HCT116 (cell line): ENCODE measurements at regions not wholly inside any gene's neighbourhood (a gene's known extent, or its start where the extent isn't known, plus 50 kb on each side); places are given as distances from the start of the nearest gene placed in this dataset.

Experiments
- ATAC-seq: fragments of 200-7000 bp; cut with Tn5 transposase; 2 replicates; pipeline ENCODE4 v1.9.1; 2020; ENCODE audit warnings: mild to moderate bottlenecking, moderate library complexity
- BruUV-seq: library from RNA; stranded (reverse); fragments of 400-500 nt; replicated peaks from 2 replicates; lab custom pipeline; 2021; lab: Mats Ljungman, UMichigan
- CTCF ChIA-PET: fragments of 300-600 bp; sonication (Branson Sonifier 250); formaldehyde crosslinking; loops from one replicate; lab custom pipeline; 2021; ENCODE audit warnings: antibody characterized with exemption; lab: Charles Lee
- POLR2A ChIA-PET: fragments of 300-600, 350-600 bp; sonication (Branson Sonifier 250); formaldehyde crosslinking; loops from one replicate; lab custom pipeline; 2021; ENCODE audit warnings: antibody characterized with exemption; lab: Charles Lee
- RAD21 ChIA-PET, 2 experiments: fragments of 300-600 bp; sonication (Branson Sonifier 250); formaldehyde crosslinking; loops; one replicate each; lab custom pipeline; 2023; ENCODE audit warnings: low total read pairs in 2 of 2; ENCODE audit not compliant: uncharacterized antibody in 2 of 2, unreplicated experiment in 2 of 2, low non-redundant PET in 1 of 2; lab: Charles Lee
- DNase-seq: peaks from one replicate; pipeline ENCODE4 v3.0.0-alpha.2; 2010; ENCODE audit warnings: low read depth, low spot score
- H2AFZ ChIP-seq: fragments of 200-600 bp; shearing (Covaris generic), sonication (generic); 2 replicates; pipeline ENCODE4 v1.6.1; 2017; ENCODE audit warnings: low read depth, mixed run types, mixed read lengths, antibody characterized with exemption, low read length; ENCODE audit not compliant: poor library complexity, severe bottlenecking
- H3K27ac ChIP-seq: 2 replicates; pipeline ENCODE4 v1.5.1; 2012; ENCODE audit warnings: low read depth, low read length
- H3K27me3 ChIP-seq: fragments of 200-600 bp; sonication (generic); 2 replicates; pipeline ENCODE4 v1.6.1; 2016; ENCODE audit warnings: mixed run types, low read length, mixed read lengths; ENCODE audit not compliant: insufficient read depth
- H3K36me3 ChIP-seq, 2 experiments: fragments of 200-500 bp in 1 of 2; fragments of 200-600 bp in 1 of 2; sonication (Bioruptor generic) in 1 of 2; sonication (generic) in 1 of 2; 2 replicates each; pipeline versions ENCODE4 v1.5.1 to v1.6.1; 2014 to 2016; ENCODE audit warnings: low read length in 2 of 2, inconsistent platforms in 1 of 2, mixed read lengths in 1 of 2, mixed run types in 1 of 2; ENCODE audit not compliant: insufficient read depth in 2 of 2, control insufficient read depth in 1 of 2
- H3K4me1 ChIP-seq, 2 experiments: fragments of 200-600 bp in 1 of 2; sonication (generic) in 1 of 2; 2 replicates each; pipeline versions ENCODE4 v1.5.1 to v1.6.1; 2012 to 2017; ENCODE audit warnings: low read length in 2 of 2, inconsistent platforms in 1 of 2, mild to moderate bottlenecking in 1 of 2, mixed read lengths in 1 of 2, mixed run types in 1 of 2, moderate library complexity in 1 of 2; ENCODE audit not compliant: insufficient read depth in 2 of 2, control insufficient read depth in 1 of 2
- H3K4me2 ChIP-seq: fragments of 200-600 bp; sonication (generic); 2 replicates; pipeline ENCODE4 v1.6.1; 2017; ENCODE audit warnings: mixed run types, low read length, mixed read lengths
- H3K4me3 ChIP-seq, 2 experiments: fragments of 200-600 bp in 1 of 2; sonication (generic) in 1 of 2; replicated peaks in 1 of 2; 2 replicates each; pipeline ENCODE4 v1.5.1; 2011 to 2016; ENCODE audit warnings: low read length in 2 of 2, control low read depth in 1 of 2, low read depth in 1 of 2, mild to moderate bottlenecking in 1 of 2, mixed read lengths in 1 of 2, mixed run types in 1 of 2
- H3K79me2 ChIP-seq: fragments of 200-600 bp; sonication (generic); 2 replicates; pipeline ENCODE4 v1.6.1; 2017; ENCODE audit warnings: mild to moderate bottlenecking, mixed run types, low read length, moderate library complexity, mixed read lengths; ENCODE audit not compliant: insufficient read depth
- H3K9ac ChIP-seq: fragments of 200-600 bp; sonication (generic); 2 replicates; pipeline ENCODE4 v1.6.1; 2016; ENCODE audit warnings: low read length, mixed read lengths
- H3K9me2 ChIP-seq: fragments of 200-600 bp; sonication (generic), shearing (Covaris generic); 2 replicates; pipeline ENCODE4 v1.6.1; 2017; ENCODE audit warnings: mixed run types, mild to moderate bottlenecking, moderate library complexity; ENCODE audit not compliant: insufficient read depth
- H3K9me3 ChIP-seq, 2 experiments: fragments of 200-500 bp in 1 of 2; fragments of 200-600 bp in 1 of 2; sonication (Bioruptor generic) in 1 of 2; sonication (generic) in 1 of 2; 2 replicates each; pipeline ENCODE4 v1.6.1; 2014 to 2017; ENCODE audit warnings: low read length in 2 of 2, mixed read lengths in 2 of 2, inconsistent platforms in 1 of 2, low read depth in 1 of 2, mild to moderate bottlenecking in 1 of 2, mixed run types in 1 of 2, moderate library complexity in 1 of 2; ENCODE audit not compliant: control insufficient read depth in 1 of 2, insufficient read depth in 1 of 2
- H4K20me1 ChIP-seq: fragments of 200-600 bp; sonication (generic), shearing (Covaris generic); 2 replicates; pipeline ENCODE4 v1.6.1; 2017; ENCODE audit warnings: mixed run types, mild to moderate bottlenecking, moderate library complexity; ENCODE audit not compliant: insufficient read depth
- CBX3 ChIP-seq: IDR thresholded peaks from 2 replicates; pipeline ENCODE4 v1.6.1; 2012; ENCODE audit warnings: low read depth
- CEBPB ChIP-seq: IDR thresholded peaks from 2 replicates; pipeline ENCODE4 v1.6.1; 2012; ENCODE audit warnings: low read depth
- EGR1 ChIP-seq: IDR thresholded peaks from 2 replicates; pipeline ENCODE4 v1.6.1; 2012; ENCODE audit warnings: low read depth
- ELF1 ChIP-seq: IDR thresholded peaks from 2 replicates; pipeline ENCODE4 v1.6.1; 2012; ENCODE audit warnings: low read depth, borderline replicate concordance
- EZH2phosphoT487 ChIP-seq: fragments of 200-600 bp; IDR thresholded peaks from 2 replicates; pipeline ENCODE4 v1.6.1; 2018; ENCODE audit warnings: antibody characterized with exemption, borderline replicate concordance
- FOSL1 ChIP-seq: IDR thresholded peaks from 2 replicates; pipeline ENCODE4 v1.6.1; 2012; ENCODE audit warnings: low read depth
- JUND ChIP-seq: IDR thresholded peaks from 2 replicates; pipeline ENCODE4 v1.6.1; 2012
- POLR2A ChIP-seq: IDR thresholded peaks from 2 replicates; pipeline ENCODE4 v1.7.0; 2011; ENCODE audit warnings: borderline replicate concordance; ENCODE audit not compliant: insufficient read depth, insufficient read length; ENCODE audit errors: extremely low read depth
- POLR2AphosphoS5 ChIP-seq: IDR thresholded peaks from 2 replicates; pipeline ENCODE4 v1.6.1; 2011; ENCODE audit warnings: mild to moderate bottlenecking, low read depth, low read length, moderate library complexity
- RAD21 ChIP-seq: IDR thresholded peaks from 2 replicates; pipeline ENCODE4 v1.6.1; 2012; ENCODE audit warnings: low read depth, mild to moderate bottlenecking
- SIN3A ChIP-seq: IDR thresholded peaks from 2 replicates; pipeline ENCODE4 v1.6.1; 2012; ENCODE audit warnings: low read depth
- TCF7L2 ChIP-seq: IDR thresholded peaks from 2 replicates; pipeline ENCODE4 v1.7.0; 2011; ENCODE audit warnings: borderline replicate concordance, inconsistent platforms; ENCODE audit not compliant: insufficient read depth, insufficient read length; ENCODE audit errors: extremely low read depth
- ZFX ChIP-seq: fragments of 450-650 bp; IDR thresholded peaks from 2 replicates; pipeline ENCODE4 v1.6.1; 2017
- intact Hi-C: fragments of 100-400 bp; cut with micrococcal nuclease; formaldehyde crosslinking; loops from 2 replicates; pipeline ENCODE4 v1.10.0; 2022
- TF ChIP-seq, protein P1 (sequence below): IDR thresholded peaks from 2 replicates; pipeline ENCODE4 v1.6.1; 2012; ENCODE audit warnings: low read depth
- TF ChIP-seq, protein P2 (sequence below), 3 experiments: fragments of 200-600 bp in 1 of 3; sonication (generic) in 1 of 3; IDR thresholded peaks in 2 of 3; conservative IDR thresholded peaks in 1 of 3; 2 replicates each; pipeline ENCODE4 v1.5.1; 2012 to 2017; ENCODE audit warnings: low read depth in 2 of 3, low read length in 2 of 3, antibody characterized with exemption in 1 of 3, borderline replicate concordance in 1 of 3, control low read depth in 1 of 3, mild to moderate bottlenecking in 1 of 3, mixed read lengths in 1 of 3, mixed run types in 1 of 3, moderate library complexity in 1 of 3; ENCODE audit not compliant: insufficient read depth in 1 of 3
- TF ChIP-seq, protein P3 (sequence below): IDR thresholded peaks from 2 replicates; pipeline ENCODE4 v1.6.1; 2012

- POLR2A ChIA-PET: no interaction called here
Observed at GRCh38 chr5:42989190-42989589, 50.9 kb downstream of the ANXA2R start.

More at GRCh38 chr5:42989190-42989589, 50.9 kb downstream of the ANXA2R start:
- ATAC-seq (no peak), DNase-seq (no peak)
- H3K9ac ChIP-seq: no peak overlapping the region
- no peaks in the 10 kb centered on the region for H3K9me2 ChIP-seq
- H3K36me3 ChIP-seq: no peaks in the 10 kb centered on the region
- no TSS peak for BruUV-seq
- intact Hi-C loops: no loop called here
- H3K27me3 ChIP-seq: no peaks in the 10 kb centered on the region
- H3K9me3 ChIP-seq: no peaks in the 10 kb centered on the region; a peak in 1 of 4 replicates
- ChIA-PET CTCF (no interaction called here), RAD21 (no interaction called here)
- H3K27ac ChIP-seq: no peak overlapping the region
- H4K20me1 ChIP-seq: no peaks in the 10 kb centered on the region
- no peaks in the 10 kb centered on the region for H3K79me2 ChIP-seq
- H3K4me2 ChIP-seq: no peak overlapping the region
- H3K4me3 ChIP-seq: no peak overlapping the region
- peaks cover 6 to 37% of the 10 kb centered on the region in 2 experiments; a peak in 3 of 4 replicates for H3K4me1 ChIP-seq
- H2AFZ ChIP-seq: no peak overlapping the region
- TF ChIP-seq SIN3A (no peak), EZH2phosphoT487 (no peak), JUND (no peak), CEBPB (no peak), POLR2AphosphoS5 (no peak), RAD21 (no peak), EGR1 (no peak), TCF7L2 (no peak), CBX3 (no peak), ZFX (no peak), ELF1 (no peak), FOSL1 (no peak), POLR2A (no peak)
- TF ChIP-seq, protein P1, sequence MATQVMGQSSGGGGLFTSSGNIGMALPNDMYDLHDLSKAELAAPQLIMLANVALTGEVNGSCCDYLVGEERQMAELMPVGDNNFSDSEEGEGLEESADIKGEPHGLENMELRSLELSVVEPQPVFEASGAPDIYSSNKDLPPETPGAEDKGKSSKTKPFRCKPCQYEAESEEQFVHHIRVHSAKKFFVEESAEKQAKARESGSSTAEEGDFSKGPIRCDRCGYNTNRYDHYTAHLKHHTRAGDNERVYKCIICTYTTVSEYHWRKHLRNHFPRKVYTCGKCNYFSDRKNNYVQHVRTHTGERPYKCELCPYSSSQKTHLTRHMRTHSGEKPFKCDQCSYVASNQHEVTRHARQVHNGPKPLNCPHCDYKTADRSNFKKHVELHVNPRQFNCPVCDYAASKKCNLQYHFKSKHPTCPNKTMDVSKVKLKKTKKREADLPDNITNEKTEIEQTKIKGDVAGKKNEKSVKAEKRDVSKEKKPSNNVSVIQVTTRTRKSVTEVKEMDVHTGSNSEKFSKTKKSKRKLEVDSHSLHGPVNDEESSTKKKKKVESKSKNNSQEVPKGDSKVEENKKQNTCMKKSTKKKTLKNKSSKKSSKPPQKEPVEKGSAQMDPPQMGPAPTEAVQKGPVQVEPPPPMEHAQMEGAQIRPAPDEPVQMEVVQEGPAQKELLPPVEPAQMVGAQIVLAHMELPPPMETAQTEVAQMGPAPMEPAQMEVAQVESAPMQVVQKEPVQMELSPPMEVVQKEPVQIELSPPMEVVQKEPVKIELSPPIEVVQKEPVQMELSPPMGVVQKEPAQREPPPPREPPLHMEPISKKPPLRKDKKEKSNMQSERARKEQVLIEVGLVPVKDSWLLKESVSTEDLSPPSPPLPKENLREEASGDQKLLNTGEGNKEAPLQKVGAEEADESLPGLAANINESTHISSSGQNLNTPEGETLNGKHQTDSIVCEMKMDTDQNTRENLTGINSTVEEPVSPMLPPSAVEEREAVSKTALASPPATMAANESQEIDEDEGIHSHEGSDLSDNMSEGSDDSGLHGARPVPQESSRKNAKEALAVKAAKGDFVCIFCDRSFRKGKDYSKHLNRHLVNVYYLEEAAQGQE: no peak
- TF ChIP-seq, protein P2, sequence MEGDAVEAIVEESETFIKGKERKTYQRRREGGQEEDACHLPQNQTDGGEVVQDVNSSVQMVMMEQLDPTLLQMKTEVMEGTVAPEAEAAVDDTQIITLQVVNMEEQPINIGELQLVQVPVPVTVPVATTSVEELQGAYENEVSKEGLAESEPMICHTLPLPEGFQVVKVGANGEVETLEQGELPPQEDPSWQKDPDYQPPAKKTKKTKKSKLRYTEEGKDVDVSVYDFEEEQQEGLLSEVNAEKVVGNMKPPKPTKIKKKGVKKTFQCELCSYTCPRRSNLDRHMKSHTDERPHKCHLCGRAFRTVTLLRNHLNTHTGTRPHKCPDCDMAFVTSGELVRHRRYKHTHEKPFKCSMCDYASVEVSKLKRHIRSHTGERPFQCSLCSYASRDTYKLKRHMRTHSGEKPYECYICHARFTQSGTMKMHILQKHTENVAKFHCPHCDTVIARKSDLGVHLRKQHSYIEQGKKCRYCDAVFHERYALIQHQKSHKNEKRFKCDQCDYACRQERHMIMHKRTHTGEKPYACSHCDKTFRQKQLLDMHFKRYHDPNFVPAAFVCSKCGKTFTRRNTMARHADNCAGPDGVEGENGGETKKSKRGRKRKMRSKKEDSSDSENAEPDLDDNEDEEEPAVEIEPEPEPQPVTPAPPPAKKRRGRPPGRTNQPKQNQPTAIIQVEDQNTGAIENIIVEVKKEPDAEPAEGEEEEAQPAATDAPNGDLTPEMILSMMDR (IDR thresholded peaks at IDR 0.05 in 2 of 3, conservative IDR thresholded peaks at IDR 0.05 in 1 of 3; ENCODE audit: borderline replicate concordance in 1 of 3, insufficient read depth in 1 of 3, low read depth in 2 of 3, low read length in 2 of 3): no peak
- TF ChIP-seq, protein P3, sequence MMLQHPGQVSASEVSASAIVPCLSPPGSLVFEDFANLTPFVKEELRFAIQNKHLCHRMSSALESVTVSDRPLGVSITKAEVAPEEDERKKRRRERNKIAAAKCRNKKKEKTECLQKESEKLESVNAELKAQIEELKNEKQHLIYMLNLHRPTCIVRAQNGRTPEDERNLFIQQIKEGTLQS: no peak
